ENCODE measurements at regions not wholly inside any gene's neighbourhood (a gene's known extent, or its start where the extent isn't known, plus 50 kb on each side); places are given as distances from the start of the nearest gene placed in this dataset.
"Not testable (repeated sequence)": the region's sequence is repeated elsewhere in the genome, so short reads cannot be mapped to it uniquely, and the experiment has no call there.

- no peak for FAIRE-seq
These were observed 1554.6 kb downstream of the CDH8 start for GRCh38 chr16:60481591-60481990.

DNA sequence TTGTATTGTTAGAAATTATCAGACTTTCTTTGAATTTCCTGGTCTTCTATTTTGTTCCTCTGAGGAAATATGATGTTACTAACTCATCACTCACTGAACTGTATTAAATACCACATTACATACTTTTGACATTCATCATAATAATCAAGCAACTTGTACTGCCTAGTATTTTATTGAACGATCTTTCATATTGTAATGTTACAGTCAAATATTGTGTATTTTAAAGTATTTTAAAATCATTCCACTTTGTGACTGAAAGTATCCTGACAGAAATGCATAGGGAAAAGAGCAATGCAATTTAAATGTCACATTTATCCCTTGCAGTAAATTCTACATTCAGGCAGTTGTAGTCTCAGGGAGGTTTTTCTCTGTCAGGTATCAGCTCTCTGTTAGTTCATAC, 1557.4 kb downstream of the CDH8 start:
- FAIRE-seq, result no peak

DNA sequence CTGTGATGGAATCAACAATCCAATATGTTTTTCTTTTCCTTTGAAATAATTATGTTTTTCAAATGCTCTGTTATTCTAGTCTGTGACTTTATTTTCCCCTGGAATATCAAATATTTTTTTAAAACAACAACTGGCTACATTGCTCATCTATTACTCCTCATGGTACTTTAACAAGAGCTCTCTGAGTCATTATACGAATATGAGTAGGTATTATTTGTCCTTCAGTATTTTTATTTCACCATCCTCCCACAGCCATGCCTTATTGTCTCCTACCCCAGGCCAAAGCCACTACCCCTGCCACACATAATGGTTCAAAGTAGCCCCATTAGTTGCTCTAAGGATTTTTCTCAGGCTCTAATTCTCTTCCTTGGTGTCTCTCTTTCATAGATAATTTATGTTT, 1572.3 kb downstream of the CDH8 start:
- FAIRE-seq, result no peak

DNA sequence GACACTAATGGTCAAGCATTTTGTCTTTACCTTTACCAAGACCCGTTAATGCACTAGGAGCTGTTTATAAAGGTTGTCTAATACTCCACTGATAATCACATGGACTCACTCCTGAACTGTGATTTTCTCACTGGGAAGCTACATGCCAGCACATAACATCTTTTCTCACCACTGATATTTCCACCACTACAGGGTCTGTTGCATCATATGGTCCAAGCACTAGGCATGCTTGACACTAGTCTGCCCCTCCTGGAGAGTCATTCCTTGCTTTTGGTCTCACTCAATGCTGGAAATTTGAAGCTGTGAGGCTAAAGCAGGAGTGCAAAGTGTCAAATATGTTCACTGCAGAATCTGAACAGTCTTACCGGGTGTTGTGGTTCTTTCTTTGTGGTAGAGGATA, 1576.8 kb downstream of the CDH8 start:
- no peak for FAIRE-seq

DNA sequence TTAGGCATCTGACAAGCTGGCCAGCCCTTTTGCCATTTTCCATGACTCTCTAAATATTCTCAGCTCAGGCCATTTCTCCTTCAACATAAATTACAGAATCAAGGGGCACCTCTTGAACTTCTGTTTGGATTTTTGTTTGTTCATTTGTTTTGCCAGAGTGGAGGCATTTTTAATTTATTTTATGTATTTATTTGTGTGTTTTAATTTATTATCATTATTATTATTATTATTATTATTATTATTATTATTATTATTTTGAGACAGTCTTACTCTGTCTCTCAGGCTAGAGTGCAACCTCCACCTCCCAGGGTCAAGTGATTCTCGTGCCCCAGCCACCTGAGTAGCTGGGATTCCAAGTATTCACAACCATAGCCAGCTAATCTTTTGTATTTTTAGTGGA, 1578.0 kb downstream of the CDH8 start:
- FAIRE-seq, result no peak

GRCh38 chr16:60452646-60453045, 1583.6 kb downstream of the CDH8 start:
- no peak for FAIRE-seq

- FAIRE-seq, result no peak
These were observed 1597.3 kb downstream of the CDH8 start for GRCh38 chr16:60438894-60439293.

DNA sequence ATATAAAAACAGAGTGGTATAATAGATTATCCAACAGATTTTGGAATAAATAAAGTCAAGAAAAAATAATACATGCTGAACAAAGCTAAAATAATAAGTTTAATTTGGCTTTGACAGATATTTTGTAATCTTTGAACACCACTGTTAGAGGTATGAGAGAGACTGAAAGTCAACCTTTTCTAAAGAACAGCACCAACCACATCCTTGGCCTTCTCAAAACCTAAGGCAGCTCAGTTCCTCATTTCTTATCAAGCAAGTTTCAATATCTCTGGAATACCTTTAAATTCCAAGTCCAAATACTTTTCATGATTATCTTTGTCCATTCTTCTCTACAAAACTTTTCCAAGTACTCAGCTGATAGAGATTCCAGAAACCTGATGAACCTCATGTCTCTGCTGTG, 1603.8 kb downstream of the CDH8 start:
- no peak for FAIRE-seq

DNA sequence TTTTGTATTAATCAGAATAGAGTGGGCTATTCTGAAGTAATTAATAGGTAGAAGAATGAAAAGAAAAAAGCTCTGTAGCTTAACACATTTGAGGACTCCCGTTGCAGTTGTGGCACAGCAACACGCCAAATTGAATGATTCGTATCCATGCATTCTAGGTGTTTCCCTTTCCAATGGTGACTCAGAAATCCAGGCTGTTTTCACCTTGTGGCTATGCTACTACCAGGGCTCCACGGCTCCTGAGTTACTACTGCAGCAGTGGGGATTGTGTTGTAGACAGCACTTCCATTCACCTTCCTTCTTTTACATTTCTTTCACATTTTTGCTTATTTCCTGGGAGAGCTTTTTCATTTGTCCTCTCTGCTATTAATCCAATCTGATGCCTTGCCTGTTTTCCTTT, 1616.4 kb downstream of the CDH8 start:
- FAIRE-seq, result no peak

DNA sequence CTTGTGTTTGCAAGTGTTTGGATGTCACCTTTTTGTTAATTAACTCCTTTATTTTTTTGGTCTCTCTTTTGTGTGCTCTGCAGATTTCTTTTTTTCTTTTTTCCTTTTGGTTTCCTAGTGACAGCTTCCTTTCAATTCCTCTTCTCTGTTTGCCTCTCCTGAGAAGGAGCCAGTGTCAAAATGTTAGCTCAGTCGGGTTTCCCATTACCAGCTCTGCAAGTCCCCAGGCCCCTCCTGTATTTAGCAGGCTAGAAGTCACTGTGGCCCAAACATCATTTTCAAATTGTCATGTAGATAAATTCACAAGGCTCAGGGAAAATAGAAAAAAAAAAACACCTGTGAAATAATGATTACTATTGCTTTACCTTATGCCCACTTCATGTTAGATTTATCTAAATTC, 1621.6 kb downstream of the CDH8 start:
- FAIRE-seq, result no peak

DNA sequence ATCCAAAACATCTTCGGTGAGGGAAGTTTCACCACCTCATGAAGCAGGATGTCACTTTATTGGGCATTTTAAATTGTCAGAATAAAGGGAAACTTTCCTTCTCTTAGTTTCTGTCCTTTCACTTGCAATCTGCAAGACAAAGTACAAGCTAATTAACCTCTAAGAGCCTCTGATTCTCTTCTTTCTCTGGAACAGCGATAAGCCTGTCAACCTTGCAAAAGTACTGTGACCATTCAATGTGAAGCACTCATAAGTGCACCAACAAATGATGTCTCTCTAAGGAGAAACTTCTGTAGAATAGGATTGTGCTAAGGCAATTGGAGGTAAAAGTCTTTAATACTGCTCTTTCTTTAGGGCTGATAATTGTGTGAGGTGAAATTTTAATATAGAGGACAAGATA, 1622.3 kb downstream of the CDH8 start:
- FAIRE-seq, result no peak

DNA sequence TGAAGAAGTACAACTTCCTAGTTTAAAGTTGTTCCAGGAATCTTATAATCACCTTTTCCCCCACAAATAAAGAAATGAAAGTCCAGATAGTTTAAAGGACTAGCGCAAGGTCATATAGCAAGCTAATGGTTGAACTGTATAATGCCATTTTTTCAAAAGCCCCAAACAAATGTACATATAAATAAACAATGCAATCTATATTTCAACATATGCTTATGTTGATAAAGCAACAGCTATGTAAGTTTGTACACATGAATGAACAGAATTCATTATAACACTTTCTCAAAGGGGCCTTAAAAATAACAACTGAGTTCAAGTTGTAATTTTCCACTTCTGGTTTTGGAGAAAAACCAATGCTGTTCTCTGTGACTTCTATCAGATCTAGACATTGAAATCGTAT, 1628.6 kb downstream of the CDH8 start:
- FAIRE-seq, result no peak

DNA sequence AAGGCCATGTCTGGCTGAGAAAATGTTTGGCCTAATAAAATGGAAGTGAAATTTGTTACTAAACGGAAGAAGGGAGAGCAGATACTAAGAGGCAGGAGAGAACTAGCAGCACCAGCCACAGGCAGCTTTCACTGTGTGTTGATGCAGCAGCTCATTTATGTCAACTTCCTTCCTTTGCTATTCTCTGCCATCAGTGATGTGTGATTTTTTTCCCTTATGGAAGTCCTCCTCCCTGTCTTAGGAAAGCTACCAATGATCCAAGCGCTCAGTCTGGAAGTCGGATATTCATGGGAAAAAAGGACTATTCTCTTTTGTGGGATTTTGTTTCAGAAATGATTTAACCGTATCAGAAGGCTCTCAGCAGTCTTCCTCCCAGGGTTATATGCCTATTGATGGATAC, 1629.2 kb downstream of the CDH8 start:
- FAIRE-seq, result no peak

DNA sequence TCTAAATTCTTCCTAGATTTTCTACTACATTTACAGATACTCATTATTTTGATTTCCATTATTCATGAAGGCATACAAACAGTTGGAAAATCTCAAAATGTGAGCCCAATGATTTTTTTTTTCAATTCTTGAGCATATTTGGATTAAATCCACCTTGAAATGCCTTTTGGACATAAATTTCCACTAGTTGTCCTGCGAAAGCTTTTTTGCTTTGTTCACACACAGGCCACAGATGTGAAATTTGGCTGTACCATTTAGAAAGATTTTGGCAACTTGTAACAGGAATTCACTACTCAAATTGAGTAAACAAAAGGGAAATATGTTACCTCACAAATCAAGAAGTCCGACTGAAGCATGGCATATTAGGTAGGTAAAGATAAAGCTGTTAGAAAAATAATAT, 1631.0 kb downstream of the CDH8 start:
- no peak for FAIRE-seq

GRCh38 chr16:60404401-60404800, 1631.8 kb downstream of the CDH8 start:
- FAIRE-seq, result no peak

- FAIRE-seq, result not testable (repeated sequence)
These were observed 1633.3 kb downstream of the CDH8 start for GRCh38 chr16:60402941-60403340.

GRCh38 chr16:60392380-60392779, 1643.9 kb downstream of the CDH8 start:
- FAIRE-seq, result no peak

DNA sequence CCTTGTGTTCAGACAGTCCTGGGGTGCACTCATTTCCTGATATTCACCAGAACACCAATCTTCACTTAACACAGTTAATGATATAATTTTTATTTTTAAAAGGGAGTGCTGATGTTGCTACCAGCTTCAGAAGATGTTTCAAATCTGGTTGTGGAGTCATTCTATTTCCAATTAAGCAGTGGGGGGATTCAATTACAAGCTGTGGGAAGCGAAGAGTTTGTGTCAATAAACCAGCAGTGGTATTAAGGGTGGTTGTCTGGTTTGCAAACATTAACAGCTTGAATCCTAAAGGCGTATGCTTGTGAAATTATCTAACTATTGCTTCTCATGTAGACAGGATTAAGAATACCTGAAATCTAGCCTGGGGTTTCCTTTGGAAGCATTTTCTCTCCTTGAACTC, 1637.5 kb upstream of the GOT2 start:
- no peak for FAIRE-seq

GRCh38 chr16:60367739-60368138, 1633.6 kb upstream of the GOT2 start:
- FAIRE-seq, result no peak

DNA sequence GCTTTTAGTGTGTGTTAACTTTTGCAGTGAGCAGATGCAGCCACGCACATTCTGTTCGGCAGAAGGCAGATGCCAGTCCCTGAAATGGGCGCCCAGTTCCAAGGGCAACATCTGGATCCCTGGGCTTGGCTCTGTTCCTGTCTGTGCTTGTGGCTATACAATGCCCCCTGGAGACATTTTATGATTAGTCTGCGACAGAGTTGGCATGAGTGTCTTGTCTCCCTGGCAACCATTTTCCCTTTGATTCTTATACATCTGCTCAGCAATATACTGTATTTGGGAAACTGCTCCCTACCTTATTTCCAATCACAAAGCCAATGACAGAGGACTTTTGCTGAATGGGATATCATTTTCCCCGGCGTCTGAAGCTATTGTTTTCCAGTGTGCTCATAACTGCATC, 1629.5 kb upstream of the GOT2 start:
- no peak for FAIRE-seq

- not testable (repeated sequence) for FAIRE-seq
These were observed 1625.8 kb upstream of the GOT2 start for GRCh38 chr16:60359866-60360265.

DNA sequence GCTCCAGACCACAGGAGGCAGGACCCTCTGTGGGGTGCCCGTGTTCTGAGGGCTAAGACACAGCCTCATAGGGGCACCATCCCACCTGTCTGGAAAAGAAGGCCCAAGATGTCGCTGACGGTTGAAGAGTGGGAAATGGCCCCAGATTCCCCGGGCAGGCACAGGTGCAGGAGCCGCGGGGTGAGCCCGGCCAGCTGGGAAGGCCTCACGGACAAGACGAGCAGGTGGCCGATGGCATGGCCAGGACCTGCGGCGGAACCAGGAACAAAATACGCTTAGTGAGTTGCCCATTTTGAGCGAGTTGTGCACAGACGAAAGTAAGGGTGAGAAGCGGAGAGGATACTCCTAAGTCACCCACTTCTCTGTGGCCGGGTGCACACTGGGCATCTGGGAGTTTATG, 1625.3 kb upstream of the GOT2 start:
- FAIRE-seq, result not testable (repeated sequence)

GRCh38 chr16:60357876-60358522, 1623.9 kb upstream of the GOT2 start:
- FAIRE-seq, result not testable (repeated sequence)

- FAIRE-seq, result no peak
These were observed 1612.1 kb upstream of the GOT2 start for GRCh38 chr16:60346256-60346655.

DNA sequence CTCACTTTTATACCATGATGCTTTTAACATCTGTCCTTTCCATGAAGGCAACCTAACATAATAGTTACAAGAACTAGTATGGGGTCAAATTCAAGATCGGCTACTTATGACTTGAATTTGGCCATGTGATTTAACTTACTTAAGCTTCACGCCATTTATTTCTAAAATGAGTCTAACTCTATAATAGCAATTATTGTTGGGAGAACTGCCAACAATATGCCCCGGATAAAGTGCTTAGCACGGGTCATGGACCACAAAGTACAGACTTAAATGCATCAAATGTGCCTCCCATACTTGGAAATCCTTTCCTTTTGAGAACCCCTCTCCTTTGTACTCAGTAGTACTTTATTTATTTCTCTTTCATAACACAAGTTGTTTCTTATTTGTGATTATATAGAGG, 1603.6 kb upstream of the GOT2 start:
- no peak for FAIRE-seq

DNA sequence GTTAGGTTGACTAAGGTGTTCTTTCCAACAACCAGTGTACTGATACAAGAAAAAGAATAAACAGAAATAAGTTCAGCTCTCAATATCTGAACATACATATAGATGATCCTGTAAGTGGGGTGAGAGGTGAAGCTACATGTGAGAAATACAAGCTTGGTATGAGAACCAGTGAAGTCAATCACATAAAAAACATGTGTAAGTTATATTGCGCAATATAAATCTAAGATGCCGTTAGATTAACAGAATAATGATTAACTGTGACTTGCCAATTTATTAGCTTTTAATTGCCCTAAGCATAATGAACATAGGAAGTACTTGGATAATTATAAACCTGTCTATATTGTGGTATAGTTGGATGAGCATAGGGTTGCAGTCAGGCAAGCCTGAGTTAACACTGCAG, 1597.1 kb upstream of the GOT2 start:
- FAIRE-seq, result no peak
